ENCODE measurements at regions not wholly inside any gene's neighbourhood (a gene's known extent, or its start where the extent isn't known, plus 50 kb on each side); places are given as distances from the start of the nearest gene placed in this dataset.

GRCh38 chr11:88016392-88017170 is 158.7 kb downstream of the RAB38 start:
- TF ChIP-seq GATA3 (IDR thresholded peaks at IDR 0.05; ENCODE audit: low read depth, low read length) (no peak), GATA2 (IDR thresholded peaks at IDR 0.05; ENCODE audit: low read depth, low read length) (no peak)
